Endothelial cell (in vitro differentiated cells): ENCODE measurements at regions not wholly inside any gene's neighbourhood (a gene's known extent, or its start where the extent isn't known, plus 50 kb on each side); places are given as distances from the start of the nearest gene placed in this dataset.

Experiments used
- DNase-seq: peaks from one replicate; pipeline ENCODE4 v3.0.0; 2021; ENCODE audit warnings: low spot score
- H3K27ac Mint-ChIP-seq: one replicate; pipeline ENCODE4 v1.8.0; 2021; ENCODE audit warnings: mixed read lengths, inconsistent platforms; ENCODE audit not compliant: unreplicated experiment
- H3K27me3 Mint-ChIP-seq: one replicate; pipeline ENCODE4 v1.8.0; 2021; ENCODE audit warnings: mild to moderate bottlenecking, moderate library complexity, mixed read lengths, inconsistent platforms; ENCODE audit not compliant: unreplicated experiment
- H3K36me3 Mint-ChIP-seq: one replicate; pipeline ENCODE4 v1.8.0; 2021; ENCODE audit warnings: mild to moderate bottlenecking, low read depth, mixed read lengths, inconsistent platforms; ENCODE audit not compliant: unreplicated experiment
- H3K4me1 Mint-ChIP-seq: one replicate; pipeline ENCODE4 v1.8.0; 2021; ENCODE audit warnings: mild to moderate bottlenecking, mixed read lengths, inconsistent platforms; ENCODE audit not compliant: unreplicated experiment
- H3K4me3 Mint-ChIP-seq: one replicate; pipeline ENCODE4 v1.8.0; 2021; ENCODE audit warnings: mild to moderate bottlenecking, mixed read lengths, inconsistent platforms; ENCODE audit not compliant: unreplicated experiment
- H3K9me3 Mint-ChIP-seq: one replicate; pipeline ENCODE4 v1.8.0; 2021; ENCODE audit warnings: mixed read lengths, inconsistent platforms; ENCODE audit not compliant: unreplicated experiment
- TF ChIP-seq, protein P1 (sequence below): fragments of 200-600 bp; sonication (generic); IDR thresholded peaks from one replicate; pipeline ENCODE4 v1.5.0; 2021; ENCODE audit warnings: antibody characterized with exemption; ENCODE audit not compliant: unreplicated experiment

DNA sequence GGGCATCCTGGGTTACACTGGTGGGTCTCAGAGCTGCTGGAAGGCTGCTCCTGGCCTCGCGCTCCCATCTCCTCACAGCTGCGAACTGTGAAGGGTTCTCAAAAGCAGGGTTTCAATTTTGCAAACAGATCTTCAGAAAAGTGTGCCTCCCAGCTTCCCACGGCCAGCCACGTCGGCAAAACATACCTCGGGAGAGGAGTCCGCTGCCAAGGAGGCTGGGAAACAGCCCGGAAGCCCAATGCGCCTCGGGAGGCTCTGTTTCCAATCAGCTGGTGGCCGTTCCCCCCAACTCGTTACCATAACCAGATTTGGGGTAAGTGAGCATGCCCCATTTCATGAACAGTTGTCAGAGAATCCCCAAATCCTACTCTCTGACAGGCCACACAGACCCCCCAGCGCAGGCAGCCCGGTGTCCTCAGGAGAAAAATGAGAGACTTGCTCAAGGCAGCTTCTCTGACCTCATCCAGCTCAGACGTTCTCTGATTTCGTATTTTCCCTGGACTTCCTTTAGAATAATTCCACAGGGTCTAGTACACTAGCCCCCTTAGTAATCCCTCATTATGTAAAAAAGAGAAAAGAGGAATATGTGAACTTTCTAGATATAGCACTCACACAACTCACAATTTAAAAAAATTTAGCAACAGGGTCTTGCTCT, 98.4 kb downstream of the SNX5 start:
- Mint-ChIP-seq H3K27ac (no peak overlapping the region), H3K27me3 (peaks cover 3% of the 10 kb centered on the region), H3K9me3 (no peaks in the 10 kb centered on the region), H3K36me3 (no peaks in the 10 kb centered on the region), H3K4me1 (no peaks in the 10 kb centered on the region), H3K4me3 (no peak overlapping the region)
- TF ChIP-seq, protein P1, sequence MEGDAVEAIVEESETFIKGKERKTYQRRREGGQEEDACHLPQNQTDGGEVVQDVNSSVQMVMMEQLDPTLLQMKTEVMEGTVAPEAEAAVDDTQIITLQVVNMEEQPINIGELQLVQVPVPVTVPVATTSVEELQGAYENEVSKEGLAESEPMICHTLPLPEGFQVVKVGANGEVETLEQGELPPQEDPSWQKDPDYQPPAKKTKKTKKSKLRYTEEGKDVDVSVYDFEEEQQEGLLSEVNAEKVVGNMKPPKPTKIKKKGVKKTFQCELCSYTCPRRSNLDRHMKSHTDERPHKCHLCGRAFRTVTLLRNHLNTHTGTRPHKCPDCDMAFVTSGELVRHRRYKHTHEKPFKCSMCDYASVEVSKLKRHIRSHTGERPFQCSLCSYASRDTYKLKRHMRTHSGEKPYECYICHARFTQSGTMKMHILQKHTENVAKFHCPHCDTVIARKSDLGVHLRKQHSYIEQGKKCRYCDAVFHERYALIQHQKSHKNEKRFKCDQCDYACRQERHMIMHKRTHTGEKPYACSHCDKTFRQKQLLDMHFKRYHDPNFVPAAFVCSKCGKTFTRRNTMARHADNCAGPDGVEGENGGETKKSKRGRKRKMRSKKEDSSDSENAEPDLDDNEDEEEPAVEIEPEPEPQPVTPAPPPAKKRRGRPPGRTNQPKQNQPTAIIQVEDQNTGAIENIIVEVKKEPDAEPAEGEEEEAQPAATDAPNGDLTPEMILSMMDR, result no peak
- no peak for DNase-seq

DNA sequence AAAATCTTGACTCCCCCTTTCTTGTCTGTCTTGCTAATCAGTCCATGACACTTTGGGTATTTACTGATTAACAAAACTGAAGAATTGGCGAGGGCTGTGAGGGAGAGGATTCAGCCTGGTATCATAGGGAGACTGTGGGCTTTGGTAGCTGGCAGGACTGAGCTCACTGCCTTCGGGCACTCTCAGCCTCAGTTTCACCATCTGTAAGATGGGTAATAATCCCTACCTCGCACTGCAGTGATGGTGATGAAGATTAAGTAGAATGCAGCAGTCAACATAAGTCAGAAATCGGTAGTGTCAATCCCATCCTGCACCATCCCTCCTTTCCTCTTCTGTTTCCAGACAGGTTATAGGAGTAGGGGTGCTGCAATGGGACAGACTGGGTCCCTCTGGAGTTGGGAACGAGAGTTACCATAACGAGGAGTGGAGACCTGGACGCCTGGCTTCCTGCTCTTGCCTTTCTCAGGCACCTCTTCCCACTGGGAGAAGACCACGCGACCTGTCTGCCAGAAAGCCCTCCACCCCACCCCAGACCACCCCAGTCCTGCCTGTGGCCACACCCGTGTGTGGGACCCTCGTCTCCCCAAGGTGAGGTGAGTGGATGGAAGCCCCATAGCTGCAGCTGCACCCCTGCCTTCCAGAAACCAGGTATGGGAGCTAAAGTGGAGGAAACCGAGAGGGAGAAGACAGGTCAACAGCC, 99.1 kb downstream of the SNX5 start:
- Mint-ChIP-seq H3K36me3 (no peaks in the 10 kb centered on the region), H3K4me1 (no peaks in the 10 kb centered on the region), H3K27ac (no peak overlapping the region), H3K27me3 (peaks cover 3% of the 10 kb centered on the region), H3K9me3 (no peaks in the 10 kb centered on the region), H3K4me3 (no peak overlapping the region)
- DNase-seq, result no peak
- TF ChIP-seq, protein P1, result no peak

GRCh38 chr20:17868700-17869231, 99.8 kb downstream of the SNX5 start:
- no peaks in the 10 kb centered on the region for H3K36me3 Mint-ChIP-seq
- no peaks in the 10 kb centered on the region for H3K9me3 Mint-ChIP-seq
- H3K27ac Mint-ChIP-seq, result no peak overlapping the region
- DNase-seq, result no peak
- peaks cover 3% of the 10 kb centered on the region for H3K27me3 Mint-ChIP-seq
- H3K4me3 Mint-ChIP-seq, result no peak overlapping the region
- TF ChIP-seq, protein P1, result no peak
- H3K4me1 Mint-ChIP-seq, result no peaks in the 10 kb centered on the region

DNA sequence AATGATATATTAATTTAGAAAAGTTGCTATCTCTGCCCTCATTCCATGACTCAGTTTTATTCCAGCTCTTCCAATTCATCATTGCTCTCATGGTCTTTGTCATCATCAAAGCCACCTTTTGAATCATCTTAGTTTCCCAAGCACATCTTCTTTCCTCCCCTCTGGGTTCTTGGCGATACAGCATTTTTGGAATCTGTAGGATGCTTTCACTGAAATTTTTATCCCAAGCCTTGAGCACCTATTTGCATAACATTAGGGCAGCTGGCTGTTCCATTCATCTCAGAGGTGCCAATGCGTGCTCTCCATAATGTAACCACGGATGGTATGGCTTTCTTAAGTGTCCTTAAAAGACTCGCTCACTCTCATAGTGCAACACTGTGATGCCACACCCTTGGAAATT, 100.4 kb downstream of the SNX5 start:
- Mint-ChIP-seq H3K9me3 (no peaks in the 10 kb centered on the region), H3K4me1 (no peaks in the 10 kb centered on the region), H3K27ac (no peak overlapping the region), H3K27me3 (peaks cover 3% of the 10 kb centered on the region), H3K4me3 (no peak overlapping the region), H3K36me3 (no peaks in the 10 kb centered on the region)
- DNase-seq, result no peak
- TF ChIP-seq, protein P1, result no peak
